ENCODE measurements at regions not wholly inside any gene's neighbourhood (a gene's known extent, or its start where the extent isn't known, plus 50 kb on each side); places are given as distances from the start of the nearest gene placed in this dataset.
"Not testable (repeated sequence)": the region's sequence is repeated elsewhere in the genome, so short reads cannot be mapped to it uniquely, and the experiment has no call there.

DNA sequence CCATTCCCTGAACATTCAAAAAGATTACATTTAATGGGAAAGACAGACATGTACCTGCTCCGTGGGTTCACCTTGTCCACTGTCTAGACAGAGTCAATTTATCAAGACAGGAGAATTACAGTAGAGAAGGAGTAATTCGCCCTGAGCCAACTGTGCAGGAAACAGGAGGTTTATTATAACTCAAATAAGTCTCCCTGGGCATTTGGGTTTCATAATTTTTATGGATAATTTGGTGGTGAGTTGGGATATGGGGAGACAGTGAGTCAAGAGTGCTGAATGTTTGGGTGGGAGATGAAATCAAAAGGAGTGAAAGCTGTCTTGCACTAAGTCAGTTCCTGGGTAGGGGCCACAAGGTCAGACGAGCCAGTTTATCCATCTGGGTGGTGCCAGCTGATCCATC lies 165.9 kb upstream of the NAMPT start:
- DNase-seq (ENCODE audit: low read depth) = no peak

DNA sequence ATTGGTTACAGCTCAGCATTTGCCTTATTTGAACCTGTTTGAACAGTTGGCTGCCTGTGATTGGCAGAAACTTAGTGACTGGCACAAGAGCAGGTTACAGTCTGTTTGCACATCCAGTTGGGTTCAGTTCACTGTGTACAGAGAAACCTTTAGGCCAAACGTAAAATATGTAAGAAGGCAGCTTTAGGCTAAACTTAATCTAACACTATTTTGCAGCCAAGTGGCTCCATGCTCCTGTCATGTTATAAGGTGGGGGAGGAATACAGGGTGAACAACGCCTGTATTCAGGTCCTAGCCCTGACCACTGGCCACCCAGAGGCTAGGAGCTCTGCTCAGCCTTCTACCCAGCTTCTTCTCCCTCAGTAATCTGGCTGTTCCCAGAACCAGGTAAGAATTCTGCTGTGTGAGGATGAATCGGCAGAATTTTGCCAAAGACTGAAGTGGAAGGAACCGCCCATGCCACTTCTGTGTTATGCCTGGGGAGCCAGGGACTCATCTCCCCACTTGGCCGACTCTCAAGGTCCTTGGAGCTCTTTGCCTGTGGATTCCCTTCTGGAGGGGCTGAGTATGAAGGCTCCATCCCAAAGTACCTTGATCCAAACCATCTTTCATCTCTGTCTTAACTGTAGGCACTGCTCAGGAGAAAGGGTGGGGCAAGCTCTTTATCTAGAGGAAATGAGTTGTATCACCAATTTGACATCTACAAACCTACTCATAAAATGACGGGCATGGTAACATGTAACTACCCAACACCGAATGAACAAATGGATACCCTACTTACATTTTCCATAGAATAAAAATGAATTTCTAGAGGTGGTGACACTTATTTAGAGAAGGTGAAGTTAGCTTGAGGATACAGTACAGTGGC lies 164.4 kb upstream of the NAMPT start:
- no peak for DNase-seq (ENCODE audit: low read depth)

DNA sequence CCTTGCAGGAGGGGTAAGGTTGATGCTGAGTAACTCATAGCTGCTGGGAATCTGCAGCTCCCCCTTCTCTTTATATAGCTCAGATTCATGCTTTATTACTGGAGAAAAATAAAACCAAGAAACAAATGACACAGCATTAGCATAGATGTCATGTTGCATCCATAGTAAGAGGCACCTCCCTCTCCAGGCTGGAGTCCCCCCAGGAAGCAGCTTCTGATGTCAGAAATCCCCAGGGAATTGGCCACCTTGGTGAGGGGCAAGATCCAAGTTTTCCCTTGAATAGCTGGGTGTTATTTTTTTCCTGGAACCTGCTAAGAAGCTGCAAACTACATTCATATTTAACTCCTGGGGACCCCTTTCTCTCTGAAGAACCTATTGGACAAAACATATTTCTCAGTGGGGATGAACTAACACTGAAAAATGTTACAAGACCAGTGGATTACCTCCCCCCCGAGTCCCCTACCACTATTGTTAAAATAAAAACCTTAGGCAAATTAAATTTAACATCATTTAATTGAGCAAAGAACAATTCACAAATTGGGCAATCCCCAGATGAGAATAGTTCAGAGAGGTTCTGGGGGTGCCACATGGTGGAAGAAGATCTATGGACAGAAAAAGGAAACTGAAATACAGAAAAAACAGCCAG lies 163.7 kb upstream of the NAMPT start:
- DNase-seq (ENCODE audit: low read depth) = no peak

DNA sequence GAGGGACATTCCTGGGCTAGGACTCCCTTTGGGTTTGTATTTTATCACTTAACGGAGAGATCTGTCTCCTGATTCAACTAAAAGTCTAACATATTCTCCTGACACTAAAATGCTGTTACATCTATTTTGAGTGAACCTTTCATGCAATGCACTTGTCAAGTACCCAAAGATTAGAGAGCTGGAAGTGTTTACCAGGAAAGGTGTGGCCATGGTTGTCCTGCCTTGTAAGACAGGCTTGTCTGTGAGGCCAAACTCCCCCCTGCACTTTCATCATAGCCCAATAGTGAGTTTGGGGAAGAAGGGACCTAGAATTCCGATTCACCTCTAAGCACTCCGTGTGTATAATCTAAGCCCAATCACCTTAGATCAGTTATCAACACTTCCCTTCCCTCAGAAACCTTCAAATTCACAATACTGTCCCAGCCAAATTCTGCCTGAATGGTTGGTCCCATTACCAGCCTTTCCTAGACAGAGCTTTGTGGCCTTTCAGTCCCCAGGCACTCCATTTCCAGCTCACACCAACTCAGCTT lies 162.6 kb upstream of the NAMPT start:
- no peak for DNase-seq (ENCODE audit: low read depth)

DNA sequence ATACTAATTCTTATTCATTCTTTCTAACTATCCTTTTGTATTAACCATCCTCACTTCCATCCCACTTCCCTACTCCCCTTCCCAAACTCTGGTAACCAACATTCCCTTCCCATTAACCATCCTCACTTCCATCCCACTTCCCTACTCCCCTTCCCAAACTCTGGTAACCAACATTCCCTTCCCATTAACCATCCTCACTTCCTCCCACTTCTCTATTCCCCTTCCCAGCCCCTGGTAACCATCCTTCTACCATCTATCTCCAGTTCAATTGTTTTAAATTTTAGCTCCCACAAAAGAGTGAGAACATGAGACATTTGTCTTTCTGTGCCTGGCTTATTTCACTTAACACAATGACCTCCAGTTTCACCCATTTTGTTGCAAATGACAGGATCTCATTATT lies 160.6 kb upstream of the NAMPT start:
- not testable (repeated sequence) for DNase-seq (ENCODE audit: low read depth)

DNA sequence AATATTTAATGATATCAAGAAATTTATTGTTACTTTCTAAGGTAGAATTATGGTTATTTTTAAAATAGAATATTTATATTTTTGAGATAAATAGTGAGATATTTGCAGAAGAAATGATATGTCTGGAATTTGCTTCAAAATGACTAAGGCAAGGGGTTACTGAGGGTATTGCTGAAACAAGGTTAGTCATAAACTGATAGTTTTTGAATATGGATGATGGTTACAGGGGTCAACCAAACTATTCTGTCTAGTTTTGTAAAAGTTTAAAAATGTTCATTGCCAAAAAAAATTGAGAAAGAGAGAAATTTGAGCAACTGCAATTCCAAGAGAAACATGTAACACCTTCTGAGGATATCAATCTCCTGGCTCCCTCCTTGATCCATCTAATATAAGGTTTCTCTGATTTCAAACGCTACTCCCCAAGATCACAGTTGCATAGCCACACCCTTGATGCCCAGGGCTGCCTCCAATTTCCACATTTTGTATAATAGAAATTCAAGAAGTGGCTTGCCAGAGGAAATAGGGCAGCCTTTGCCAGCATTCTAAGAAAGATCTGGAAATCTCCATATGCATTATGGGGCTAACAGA lies 159.4 kb upstream of the NAMPT start:
- no peak for DNase-seq (ENCODE audit: low read depth)

DNA sequence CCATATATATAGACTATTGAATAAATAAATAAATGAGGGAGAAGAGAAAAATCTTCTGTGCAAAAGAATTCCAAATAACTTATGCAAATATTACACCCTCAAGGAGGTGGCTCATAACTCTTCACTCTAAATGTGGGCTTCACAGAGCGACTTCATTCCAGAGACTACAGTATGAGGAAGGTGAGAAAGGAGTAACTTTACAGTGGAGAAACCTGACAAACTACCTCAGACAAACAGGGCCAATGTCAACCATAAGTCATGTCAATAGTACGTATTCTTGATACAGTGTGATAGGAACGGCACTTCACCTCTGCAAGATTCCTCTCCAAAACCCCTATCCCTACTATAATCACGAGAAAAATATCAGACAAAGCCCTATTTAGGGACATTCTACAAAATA lies 158.4 kb upstream of the NAMPT start:
- DNase-seq (ENCODE audit: low read depth) = no peak

DNA sequence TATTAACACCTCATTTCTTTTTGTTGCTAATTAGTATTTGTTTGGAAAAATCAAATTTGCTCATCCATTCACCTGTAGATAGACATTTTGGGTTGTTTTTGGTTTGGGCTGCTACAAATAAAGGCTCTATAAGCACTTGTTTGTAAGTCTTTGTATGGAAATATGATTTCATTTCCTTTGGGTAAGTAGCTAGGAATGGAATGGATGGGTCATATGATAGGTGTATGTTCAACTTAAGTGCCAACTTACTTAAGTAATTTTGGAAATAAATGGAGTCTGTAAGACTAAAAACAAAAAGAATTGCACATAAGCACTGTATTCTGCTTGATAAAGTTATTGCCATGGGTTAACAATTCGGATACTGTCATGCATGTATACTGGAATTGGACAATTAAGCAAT lies 157.7 kb upstream of the NAMPT start:
- DNase-seq (ENCODE audit: low read depth) = no peak

DNA sequence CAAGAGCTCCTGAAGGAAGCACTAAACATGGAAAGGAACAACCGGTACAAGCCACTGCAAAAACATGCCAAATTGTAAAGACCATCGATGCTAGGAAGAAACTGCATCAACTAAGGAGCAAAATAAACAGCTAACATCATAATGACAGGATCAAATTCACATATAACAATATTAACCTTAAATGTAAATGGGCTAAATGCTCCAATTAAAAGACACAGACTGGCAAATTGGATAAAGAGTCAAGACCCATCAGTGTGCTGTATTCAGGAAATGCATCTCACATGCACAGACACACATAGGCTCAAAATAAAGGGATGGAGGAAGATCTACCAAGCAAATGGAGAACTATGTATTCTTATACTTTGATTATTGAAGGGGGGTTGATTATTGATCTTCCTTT lies 156.6 kb upstream of the NAMPT start:
- DNase-seq (ENCODE audit: low read depth) = not testable (repeated sequence)

DNA sequence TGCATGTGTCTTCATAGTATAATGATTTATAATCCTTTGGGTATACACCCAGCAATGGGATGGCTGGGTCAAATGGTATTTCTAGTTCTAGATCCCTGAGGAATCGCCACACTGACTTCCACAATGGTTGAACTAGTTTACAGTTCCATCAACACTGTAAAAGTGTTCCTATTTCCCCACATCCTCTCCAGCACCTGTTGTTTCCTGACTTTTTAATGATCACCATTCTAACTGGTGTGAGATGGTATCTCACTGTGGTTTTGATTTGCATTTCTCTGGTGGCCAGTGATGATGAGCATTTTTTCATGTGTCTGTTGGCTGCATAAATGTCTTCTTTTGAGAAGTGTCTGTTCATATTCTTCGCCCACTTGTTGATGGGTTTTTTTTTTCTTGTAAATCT lies 152.2 kb upstream of the NAMPT start:
- not testable (repeated sequence) for DNase-seq (ENCODE audit: low read depth)

DNA sequence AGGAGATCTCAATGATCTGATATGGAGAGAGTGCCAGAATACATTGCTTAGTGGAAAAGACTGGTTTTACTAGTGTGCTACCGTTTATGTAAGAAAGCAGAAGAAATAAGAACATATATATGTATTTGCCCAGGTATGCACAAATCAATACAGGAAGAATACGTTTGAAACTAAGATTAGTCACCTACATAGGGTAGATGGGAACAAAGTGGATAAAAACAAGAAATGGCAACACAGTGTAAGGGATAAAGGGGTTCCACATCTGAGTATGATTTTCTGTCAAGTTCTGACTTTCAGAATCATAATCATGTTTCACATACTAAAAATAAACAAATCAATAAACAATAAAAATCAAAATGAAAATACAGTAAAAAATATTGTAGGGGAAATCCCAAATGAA lies 148.6 kb upstream of the NAMPT start:
- no peak for DNase-seq (ENCODE audit: low read depth)

DNA sequence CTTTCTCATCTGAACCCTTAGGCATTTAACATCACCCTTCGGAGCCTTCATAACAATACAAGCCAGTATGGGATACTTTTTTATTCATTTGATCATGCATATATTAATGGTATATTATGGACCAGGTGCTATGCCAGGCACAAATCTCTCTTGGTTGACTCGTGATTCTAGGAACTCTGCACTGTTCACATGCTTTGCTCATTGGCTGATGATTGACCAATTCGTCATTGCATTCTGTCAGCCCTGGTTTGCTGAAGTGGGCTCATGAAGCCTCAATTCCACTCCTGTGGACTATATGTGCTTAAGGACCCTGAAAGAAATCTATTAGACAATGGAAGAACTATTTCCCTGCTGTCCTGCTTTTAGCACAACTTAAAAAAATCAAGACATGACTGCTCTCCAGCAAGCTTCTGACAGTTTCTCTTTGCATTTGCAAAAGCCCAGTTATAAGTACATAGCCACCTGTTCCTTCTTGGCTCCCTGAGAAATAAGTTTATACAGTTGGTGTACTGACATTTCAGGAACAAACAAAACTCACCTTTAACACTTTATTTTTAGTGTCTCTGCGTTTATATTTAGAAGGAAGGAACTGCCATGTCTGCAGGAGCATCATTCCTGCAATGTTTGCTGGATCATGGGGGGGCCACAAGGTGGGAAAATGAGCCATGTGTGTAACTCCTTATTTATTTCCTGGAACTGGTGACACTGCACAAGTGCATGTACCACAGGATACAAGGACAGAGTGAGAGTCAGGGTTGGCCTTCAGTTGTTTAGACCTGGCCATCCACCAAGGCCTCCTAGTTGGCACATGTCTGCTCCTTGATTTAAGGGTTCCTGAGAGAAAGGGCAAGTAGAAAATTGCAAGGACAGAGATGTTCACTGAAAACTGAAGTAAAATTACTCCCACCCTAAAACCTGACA lies 146.0 kb upstream of the NAMPT start:
- no peak for DNase-seq (ENCODE audit: low read depth)

DNA sequence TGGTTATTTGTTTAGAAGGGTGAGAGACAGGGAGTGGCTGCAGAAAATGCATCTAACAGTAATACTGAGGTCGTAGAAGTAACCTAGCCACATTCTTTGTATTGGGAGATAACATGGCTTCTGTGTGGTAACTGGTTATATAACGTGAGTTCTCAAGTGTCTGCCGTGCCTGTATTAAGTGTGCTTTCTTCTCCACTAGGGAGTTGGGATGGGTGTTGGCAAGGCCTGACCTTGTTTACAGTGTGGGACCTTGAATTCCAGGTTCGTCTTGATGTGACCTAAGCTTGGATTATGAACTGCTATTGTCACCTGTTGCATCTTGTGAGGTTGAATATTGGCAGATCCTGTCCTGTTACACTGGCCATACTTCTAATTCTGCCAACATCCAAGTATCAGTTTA lies 145.3 kb upstream of the NAMPT start:
- no peak for DNase-seq (ENCODE audit: low read depth)

DNA sequence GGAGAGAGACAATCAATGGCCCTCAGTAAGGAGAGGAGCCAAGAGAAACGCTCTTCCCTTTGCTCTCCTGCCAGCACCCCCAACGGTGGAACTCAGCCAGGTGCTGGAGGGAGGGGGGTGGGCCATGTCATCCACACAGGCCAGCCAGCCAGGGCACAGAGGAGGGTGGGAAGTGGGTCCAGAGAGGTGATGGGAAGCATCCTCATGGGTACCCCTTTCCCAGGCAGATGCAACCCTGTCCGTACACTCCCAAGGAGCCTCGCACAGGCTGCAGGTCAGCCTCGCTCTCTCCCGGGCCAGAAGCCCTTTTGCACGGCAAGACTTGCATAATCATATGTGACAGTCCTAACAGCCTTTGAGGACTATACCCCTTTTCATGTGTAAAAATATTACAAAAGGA lies 142.0 kb upstream of the NAMPT start:
- DNase-seq (ENCODE audit: low read depth) = no peak

DNA sequence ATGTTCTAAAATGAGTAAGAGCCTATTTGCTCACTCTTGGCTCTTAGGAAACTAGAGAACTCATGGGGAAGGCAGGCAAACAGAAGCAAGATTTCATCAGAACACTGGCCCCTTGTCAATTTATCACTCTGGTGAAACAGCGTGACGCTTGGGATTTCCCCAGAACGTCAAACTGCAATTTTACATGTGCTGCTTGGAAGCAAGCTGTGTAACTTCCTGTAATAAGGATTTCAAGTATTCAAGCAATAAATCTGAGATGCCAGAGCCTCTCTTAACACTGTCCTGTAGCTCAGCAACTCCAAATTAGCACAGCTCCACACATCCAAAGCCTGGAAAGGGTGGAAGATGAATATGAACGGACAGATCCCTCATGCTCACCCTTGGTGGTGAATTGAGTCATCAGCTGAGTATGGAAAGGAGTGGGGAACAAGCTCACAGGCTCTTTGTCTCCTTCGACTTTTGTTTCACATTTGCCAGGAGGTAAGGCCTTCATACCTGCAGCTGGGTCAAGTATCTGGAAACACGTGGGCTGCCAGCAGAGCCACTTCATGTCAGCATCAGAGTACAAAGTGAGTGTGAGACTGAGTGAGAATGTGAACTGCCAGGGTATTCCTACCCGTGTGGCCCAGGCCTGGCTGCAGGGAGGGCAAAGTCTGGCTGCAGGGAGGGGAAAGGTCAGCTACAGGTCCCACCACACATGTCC lies 140.4 kb upstream of the NAMPT start:
- peak; percentile 100 for DNase-seq (ENCODE audit: low read depth)

DNA sequence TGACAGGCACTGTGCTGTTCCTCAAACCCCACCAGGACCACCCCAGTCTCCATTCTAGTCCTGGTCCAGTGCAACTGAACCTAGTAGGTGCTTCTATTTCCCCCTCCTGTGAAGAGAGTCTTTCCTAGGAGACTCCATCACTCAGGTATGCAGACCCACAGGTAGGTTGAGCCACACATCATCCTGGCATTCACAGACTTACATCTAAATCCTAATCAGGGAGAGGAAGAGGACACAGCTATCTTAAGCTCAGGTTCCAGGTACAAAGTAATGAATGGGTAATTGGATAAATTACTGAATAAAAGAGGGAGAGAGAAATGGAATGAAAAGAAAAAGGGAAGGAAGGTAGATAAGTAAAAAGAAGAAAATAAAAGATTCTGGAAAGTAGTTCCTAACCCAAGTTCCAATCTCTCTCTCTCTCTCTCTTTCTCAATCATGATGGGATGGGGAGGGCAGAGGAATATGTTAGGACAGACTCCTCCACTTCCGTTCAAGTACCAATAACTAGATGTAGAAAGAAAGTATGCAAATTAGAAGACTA lies 139.8 kb upstream of the NAMPT start:
- no peak for DNase-seq (ENCODE audit: low read depth)

DNA sequence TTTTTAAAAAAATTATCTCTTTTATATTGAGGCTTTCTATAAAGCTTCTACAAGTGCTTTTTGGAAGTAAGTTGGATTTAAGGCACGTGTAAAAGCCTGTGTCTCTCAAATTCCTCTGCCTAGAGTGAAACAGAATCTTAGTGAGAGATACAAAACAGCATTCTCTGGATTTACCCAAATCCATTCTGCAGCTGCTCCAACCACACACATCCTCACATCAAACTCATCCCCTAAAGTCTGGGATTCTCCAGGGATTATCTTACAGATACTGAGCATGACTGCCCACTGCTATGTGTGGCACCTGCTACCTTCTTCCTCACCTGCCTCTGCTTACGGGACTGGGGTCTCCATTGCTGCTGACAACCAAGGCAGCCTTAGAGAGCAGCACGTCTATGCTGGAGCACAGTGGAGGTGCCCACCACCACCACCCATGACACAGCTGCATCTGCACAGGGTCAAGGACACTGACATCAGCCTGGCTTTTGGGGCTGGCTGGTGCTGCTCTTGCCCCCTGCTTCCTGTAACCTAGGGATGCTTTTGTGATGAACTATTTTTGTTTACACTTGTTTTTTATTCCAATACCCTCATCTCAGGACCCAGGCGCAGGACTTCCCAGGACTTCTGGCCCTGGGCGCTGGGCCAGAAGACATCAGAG lies 139.2 kb upstream of the NAMPT start:
- no peak for DNase-seq (ENCODE audit: low read depth)

DNA sequence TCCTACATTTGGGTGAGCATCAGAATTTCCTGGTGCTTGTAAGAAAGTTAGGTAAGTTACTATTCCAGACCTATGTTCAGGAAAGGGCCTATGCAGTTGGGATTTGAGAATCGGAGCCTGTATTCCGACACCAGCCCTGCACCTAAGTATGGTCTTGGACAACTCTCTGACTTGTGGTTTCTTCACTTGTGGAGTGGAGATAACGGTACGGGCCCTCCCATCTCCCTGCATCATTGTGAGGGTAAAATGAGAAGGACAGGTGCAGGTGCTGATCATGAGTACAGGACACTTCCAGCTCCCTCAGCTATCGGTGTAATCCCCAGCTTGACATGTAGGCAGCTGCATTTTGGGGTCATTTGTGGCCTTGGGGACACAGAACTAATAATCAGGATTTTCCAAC lies 138.3 kb upstream of the NAMPT start:
- no peak for DNase-seq (ENCODE audit: low read depth)

DNA sequence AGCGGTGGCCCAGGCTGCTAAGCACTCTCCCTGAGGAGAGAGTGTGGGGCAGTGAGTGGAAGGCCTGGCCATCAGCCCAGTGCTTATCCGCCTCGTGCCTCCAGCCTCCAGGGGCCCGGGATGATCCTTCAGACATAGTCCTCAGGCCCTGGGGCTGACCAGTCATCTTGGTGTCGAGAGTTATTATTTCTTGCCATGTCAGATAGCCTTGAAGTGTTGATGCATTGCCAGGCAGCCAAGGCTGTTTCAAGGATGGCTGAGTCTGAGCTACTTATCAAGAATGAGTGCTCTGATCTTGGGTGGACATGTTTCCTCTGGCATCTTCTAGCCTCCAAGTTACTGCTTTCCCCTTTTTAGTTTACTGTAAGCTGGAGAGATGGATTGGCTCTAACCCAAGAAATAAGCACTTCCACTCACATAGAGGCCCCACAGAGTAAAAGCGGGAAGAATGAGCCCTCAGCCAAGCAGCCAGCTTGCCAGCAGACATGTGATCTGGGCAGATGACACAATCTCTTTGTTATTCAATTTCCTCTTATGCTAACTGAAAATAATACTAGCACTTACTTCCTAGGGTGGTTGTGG lies 136.5 kb upstream of the NAMPT start:
- DNase-seq (ENCODE audit: low read depth) = peak; percentile 90

DNA sequence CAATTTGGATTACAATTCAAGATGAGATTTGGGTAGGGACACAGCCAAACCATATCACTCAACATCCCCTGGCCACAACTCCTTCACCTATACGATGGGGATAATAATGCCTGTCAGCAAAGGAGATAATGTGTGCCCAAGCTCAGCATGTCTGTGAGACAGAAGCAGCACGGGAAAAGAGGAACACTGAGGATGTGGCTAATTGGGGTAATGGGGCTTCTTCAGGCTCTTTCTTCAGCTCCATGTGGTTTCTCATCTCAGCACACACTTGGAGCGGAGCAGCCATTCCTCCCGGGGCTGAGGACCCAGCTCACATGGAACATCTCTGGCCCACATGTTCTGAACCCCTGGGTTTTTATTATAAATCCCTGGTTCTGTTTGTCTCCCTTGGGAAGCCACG lies 136.0 kb upstream of the NAMPT start:
- no peak for DNase-seq (ENCODE audit: low read depth)
